ENCODE measurements at regions not wholly inside any gene's neighbourhood (a gene's known extent, or its start where the extent isn't known, plus 50 kb on each side); places are given as distances from the start of the nearest gene placed in this dataset.
A peak's percentile ranks its signal among the peaks of the same experiment; 100 is the strongest.
"Not testable (repeated sequence)": the region's sequence is repeated elsewhere in the genome, so short reads cannot be mapped to it uniquely, and the experiment has no call there.

- H3K4me1 Mint-ChIP-seq (ENCODE audit: low read depth), result no peaks in the 10 kb centered on the region
- no peak overlapping the region for H3K27ac Mint-ChIP-seq
- H3K27me3 Mint-ChIP-seq (ENCODE audit: low read depth), result no peaks in the 10 kb centered on the region
- intact Hi-C loops (cut with micrococcal nuclease), result no loop called here
- H3K9me3 Mint-ChIP-seq, result no peaks in the 10 kb centered on the region
- H3K4me3 Mint-ChIP-seq, result no peak overlapping the region
- no peak for DNase-seq
- H3K36me3 Mint-ChIP-seq (ENCODE audit: low read depth), result no peaks in the 10 kb centered on the region
- CTCF ChIA-PET, result no interaction called here
Observed at GRCh38 chr14:49159081-49159480, 427.1 kb downstream of the RPS29 start.

GRCh38 chr14:49139593-49139992 lies 446.6 kb downstream of the RPS29 start:
- Mint-ChIP-seq H3K36me3 (ENCODE audit: low read depth) (no peaks in the 10 kb centered on the region), H3K4me3 (no peak overlapping the region), H3K9me3 (peaks cover 2% of the 10 kb centered on the region), H3K4me1 (ENCODE audit: low read depth) (no peaks in the 10 kb centered on the region), H3K27me3 (ENCODE audit: low read depth) (no peaks in the 10 kb centered on the region), H3K27ac (no peak overlapping the region)
- intact Hi-C loops (cut with micrococcal nuclease), result no loop called here
- CTCF ChIA-PET, result no interaction called here
- DNase-seq, result no peak

DNA sequence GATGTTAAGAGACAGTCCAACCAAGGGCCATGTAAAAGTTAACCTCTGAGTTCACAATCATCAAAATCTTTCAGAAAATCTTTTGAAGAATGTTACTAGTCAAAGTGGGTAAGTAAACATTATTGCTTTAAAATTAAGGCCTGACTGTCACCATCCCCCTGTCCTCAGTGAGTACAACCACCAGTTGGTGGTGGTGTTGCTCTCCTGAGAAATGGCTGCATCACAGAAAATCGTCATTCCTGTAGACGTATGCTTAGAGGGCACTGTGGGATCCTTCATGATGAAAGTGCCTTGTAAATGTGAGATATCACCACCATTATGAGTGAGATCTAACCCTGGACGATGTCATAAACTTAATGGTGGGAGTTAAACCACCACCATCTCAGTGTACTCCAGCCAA lies 451.2 kb downstream of the RPS29 start:
- no peaks in the 10 kb centered on the region for H3K27me3 Mint-ChIP-seq (ENCODE audit: low read depth)
- no peaks in the 10 kb centered on the region for H3K4me1 Mint-ChIP-seq (ENCODE audit: low read depth)
- DNase-seq, result peak; percentile 13
- no peak overlapping the region for H3K27ac Mint-ChIP-seq
- H3K9me3 Mint-ChIP-seq, result no peaks in the 10 kb centered on the region
- intact Hi-C loops (cut with micrococcal nuclease), result loop anchor here (2.0 kb wide), 1 partner anchor 362 kb away; no protein-coding TSS in a partner anchor
- H3K36me3 Mint-ChIP-seq (ENCODE audit: low read depth), result no peaks in the 10 kb centered on the region
- H3K4me3 Mint-ChIP-seq, result no peak overlapping the region
- CTCF ChIA-PET, result no interaction called here

- Mint-ChIP-seq H3K27ac (no peak overlapping the region), H3K36me3 (ENCODE audit: low read depth) (no peaks in the 10 kb centered on the region), H3K27me3 (ENCODE audit: low read depth) (no peaks in the 10 kb centered on the region)
Observed at GRCh38 chr14:49121246-49121645, 464.9 kb downstream of the RPS29 start.

GRCh38 chr14:49114161-49114893 lies 471.9 kb downstream of the RPS29 start:
- no peaks in the 10 kb centered on the region for H3K27me3 Mint-ChIP-seq (ENCODE audit: low read depth)

More at GRCh38 chr14:49121246-49121645, 464.9 kb downstream of the RPS29 start:
- no peak for DNase-seq
- intact Hi-C loops (cut with micrococcal nuclease), result no loop called here
- CTCF ChIA-PET, result no interaction called here
- Mint-ChIP-seq H3K4me3 (no peak overlapping the region), H3K4me1 (ENCODE audit: low read depth) (no peaks in the 10 kb centered on the region), H3K9me3 (peaks cover 3% of the 10 kb centered on the region)

GRCh38 chr14:49106741-49107667 lies 479.2 kb downstream of the RPS29 start:
- CTCF ChIA-PET, result interaction anchor here (0.7 kb wide), 1 partner anchor 19 kb away, joined by 3 read pairs; no protein-coding TSS in a partner anchor
- H3K36me3 Mint-ChIP-seq (ENCODE audit: low read depth), result no peaks in the 10 kb centered on the region
- no peak overlapping the region for H3K27ac Mint-ChIP-seq
- no peak for DNase-seq
- intact Hi-C loops (cut with micrococcal nuclease), result no loop called here
- H3K9me3 Mint-ChIP-seq, result peaks cover 4% of the 10 kb centered on the region
- no peaks in the 10 kb centered on the region for H3K4me1 Mint-ChIP-seq (ENCODE audit: low read depth)
- no peaks in the 10 kb centered on the region for H3K27me3 Mint-ChIP-seq (ENCODE audit: low read depth)
- no peak overlapping the region for H3K4me3 Mint-ChIP-seq

More at GRCh38 chr14:49114161-49114893, 471.9 kb downstream of the RPS29 start:
- H3K27ac Mint-ChIP-seq, result no peak overlapping the region
- no peaks in the 10 kb centered on the region for H3K36me3 Mint-ChIP-seq (ENCODE audit: low read depth)
- intact Hi-C loops (cut with micrococcal nuclease), result no loop called here
- no peak overlapping the region for H3K4me3 Mint-ChIP-seq
- CTCF ChIA-PET, result no interaction called here
- no peaks in the 10 kb centered on the region for H3K4me1 Mint-ChIP-seq (ENCODE audit: low read depth)
- DNase-seq, result no peak
- H3K9me3 Mint-ChIP-seq, result no peaks in the 10 kb centered on the region

DNA sequence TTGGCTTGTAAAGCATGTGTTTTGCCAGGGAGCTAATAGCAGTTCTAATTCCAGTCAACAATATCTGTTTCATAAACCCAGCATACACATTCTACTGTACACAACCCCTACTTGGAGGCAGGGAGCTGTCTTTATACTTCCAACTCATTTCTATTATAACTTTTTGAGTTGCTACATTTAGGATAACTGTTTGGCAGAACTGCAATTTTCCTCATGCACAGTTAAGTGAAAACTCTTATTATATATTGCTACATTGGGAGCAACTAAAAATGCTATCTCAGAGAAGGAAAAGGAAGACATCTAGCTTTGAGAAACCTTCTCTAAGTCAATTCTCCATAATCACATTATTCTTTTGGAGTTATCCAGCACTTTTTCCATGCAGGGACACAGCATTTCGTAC lies 480.2 kb downstream of the RPS29 start:
- Mint-ChIP-seq H3K36me3 (ENCODE audit: low read depth) (no peaks in the 10 kb centered on the region), H3K9me3 (peaks cover 4% of the 10 kb centered on the region), H3K27ac (no peak overlapping the region), H3K4me1 (ENCODE audit: low read depth) (no peaks in the 10 kb centered on the region), H3K4me3 (no peak overlapping the region), H3K27me3 (ENCODE audit: low read depth) (no peaks in the 10 kb centered on the region)
- CTCF ChIA-PET, result no interaction called here
- intact Hi-C loops (cut with micrococcal nuclease), result no loop called here
- no peak for DNase-seq

DNA sequence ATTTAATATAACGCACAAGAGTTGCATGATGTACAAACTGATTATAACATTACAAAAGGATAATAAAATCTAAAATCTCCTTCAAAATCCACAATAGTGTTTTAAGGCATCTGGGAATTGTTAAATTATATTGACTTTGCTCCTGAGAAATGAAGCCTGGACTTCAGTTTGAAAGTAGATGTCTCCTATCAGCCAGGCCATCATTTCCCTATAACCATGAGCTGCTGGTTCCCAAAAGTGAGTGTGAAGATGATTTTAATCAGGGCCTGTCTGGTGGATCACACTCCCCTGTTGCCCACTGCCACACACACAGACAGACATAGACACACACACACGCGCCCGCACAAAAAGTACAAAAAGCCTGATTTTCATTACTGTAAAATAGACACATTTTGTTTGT lies 480.7 kb downstream of the RPS29 start:
- CTCF ChIA-PET, result interaction anchor here (0.6 kb wide), 1 partner anchor 42 kb away, joined by 3 read pairs; no protein-coding TSS in a partner anchor
- Mint-ChIP-seq H3K27ac (no peak overlapping the region), H3K4me1 (ENCODE audit: low read depth) (no peaks in the 10 kb centered on the region), H3K36me3 (ENCODE audit: low read depth) (no peaks in the 10 kb centered on the region), H3K9me3 (peaks cover 4% of the 10 kb centered on the region), H3K4me3 (no peak overlapping the region), H3K27me3 (ENCODE audit: low read depth) (no peaks in the 10 kb centered on the region)
- intact Hi-C loops (cut with micrococcal nuclease), result no loop called here
- DNase-seq, result no peak

DNA sequence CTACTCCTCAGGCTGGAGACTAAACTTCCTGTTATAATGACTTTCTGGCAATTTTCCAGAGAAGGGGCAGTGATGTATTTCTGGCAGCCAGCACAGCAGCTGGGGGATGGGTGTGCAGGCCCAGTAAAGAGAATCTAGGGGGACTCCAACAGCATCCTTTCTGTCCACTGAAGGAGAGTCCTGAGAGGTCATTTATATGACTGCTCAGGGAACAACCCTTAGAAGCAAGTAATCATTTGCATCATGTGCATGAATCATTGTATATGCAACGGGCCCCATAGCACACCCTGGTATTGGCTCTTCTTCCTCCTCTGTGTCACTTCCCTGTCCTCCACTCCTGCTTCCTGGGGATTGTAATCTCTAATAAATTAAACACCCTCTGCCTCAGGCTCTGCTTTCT lies 493.8 kb downstream of the RPS29 start:
- no peaks in the 10 kb centered on the region for H3K9me3 Mint-ChIP-seq
- H3K36me3 Mint-ChIP-seq (ENCODE audit: low read depth), result no peaks in the 10 kb centered on the region
- intact Hi-C loops (cut with micrococcal nuclease), result no loop called here
- CTCF ChIA-PET, result no interaction called here
- H3K4me1 Mint-ChIP-seq (ENCODE audit: low read depth), result no peaks in the 10 kb centered on the region
- H3K27ac Mint-ChIP-seq, result no peak overlapping the region
- no peak for DNase-seq
- H3K27me3 Mint-ChIP-seq (ENCODE audit: low read depth), result no peaks in the 10 kb centered on the region
- no peak overlapping the region for H3K4me3 Mint-ChIP-seq

GRCh38 chr14:49089107-49089506 lies 497.1 kb downstream of the RPS29 start:
- CTCF ChIA-PET, result no interaction called here

GRCh38 chr14:49073292-49073691 lies 512.9 kb downstream of the RPS29 start:
- H3K4me3 Mint-ChIP-seq; CTCF ChIA-PET; intact Hi-C loops (cut with micrococcal nuclease); H3K36me3 Mint-ChIP-seq (ENCODE audit: low read depth); H3K9me3 Mint-ChIP-seq; H3K4me1 Mint-ChIP-seq (ENCODE audit: low read depth); H3K27ac Mint-ChIP-seq; H3K27me3 Mint-ChIP-seq (ENCODE audit: low read depth); DNase-seq: not testable (repeated sequence)

More at GRCh38 chr14:49089107-49089506, 497.1 kb downstream of the RPS29 start:
- intact Hi-C loops (cut with micrococcal nuclease), result no loop called here
- Mint-ChIP-seq H3K9me3 (no peaks in the 10 kb centered on the region), H3K4me1 (ENCODE audit: low read depth) (no peaks in the 10 kb centered on the region), H3K27me3 (ENCODE audit: low read depth) (no peaks in the 10 kb centered on the region), H3K27ac (no peak overlapping the region), H3K4me3 (no peak overlapping the region), H3K36me3 (ENCODE audit: low read depth) (no peaks in the 10 kb centered on the region)
- DNase-seq, result no peak

DNA sequence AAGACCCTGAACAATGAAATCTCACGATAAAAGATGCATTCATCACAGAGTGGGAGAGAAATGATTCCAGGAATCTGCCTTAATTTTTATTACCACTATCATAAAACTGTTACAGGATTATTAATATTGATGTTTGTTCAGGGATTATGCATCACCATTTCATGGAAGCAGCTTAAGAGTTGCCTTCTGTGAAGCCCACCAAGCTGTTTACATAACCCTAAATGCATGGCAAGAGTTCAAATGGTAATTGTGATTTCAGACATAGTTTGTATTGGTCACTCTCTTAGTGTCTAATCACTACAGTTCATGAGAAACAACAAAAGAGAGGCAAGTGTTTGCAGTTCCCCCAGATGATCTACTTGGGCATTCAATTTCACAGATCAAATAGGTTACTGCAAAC lies 527.7 kb downstream of the RPS29 start:
- Mint-ChIP-seq H3K9me3 (no peaks in the 10 kb centered on the region), H3K27me3 (ENCODE audit: low read depth) (no peaks in the 10 kb centered on the region), H3K4me3 (no peak overlapping the region), H3K4me1 (ENCODE audit: low read depth) (no peaks in the 10 kb centered on the region), H3K36me3 (ENCODE audit: low read depth) (no peaks in the 10 kb centered on the region), H3K27ac (no peak overlapping the region)
- intact Hi-C loops (cut with micrococcal nuclease), result no loop called here
- DNase-seq, result no peak
- CTCF ChIA-PET, result no interaction called here
